Stimulated activated CD4-positive, alpha-beta T cell treated with anti-CD3 and anti-CD28 coated beads, TNF-alpha, amount 100 ng/mL, for 4 hours (primary cell): ENCODE measurements at regions not wholly inside any gene's neighbourhood (a gene's known extent, or its start where the extent isn't known, plus 50 kb on each side); places are given as distances from the start of the nearest gene placed in this dataset.
A peak's percentile ranks its signal among the peaks of the same experiment; 100 is the strongest.

Source experiments
- DNase-seq, 3 experiments: peaks; one replicate each; pipeline ENCODE4 v3.0.0-alpha.2; 2020; ENCODE audit warnings: low read depth in 3 of 3

- DNase-seq, result peak in 1 of 3 experiments; percentile 0
Observed at GRCh38 chr4:23333946-23334878, 555.6 kb downstream of the PPARGC1A start.

- DNase-seq, result no peak
Observed at GRCh38 chr4:23333556-23333945, 556.3 kb downstream of the PPARGC1A start.

GRCh38 chr4:23332313-23332712, 557.5 kb downstream of the PPARGC1A start:
- no peak for DNase-seq

- DNase-seq, result no peak
Observed at GRCh38 chr4:23327120-23327519, 562.7 kb downstream of the PPARGC1A start.

GRCh38 chr4:23324021-23324690, 565.7 kb downstream of the PPARGC1A start:
- no peak for DNase-seq

- no peak for DNase-seq
Observed at GRCh38 chr4:23323436-23323835, 566.4 kb downstream of the PPARGC1A start.

GRCh38 chr4:23322732-23323131, 567.1 kb downstream of the PPARGC1A start:
- no peak for DNase-seq

- no peak for DNase-seq
Observed at GRCh38 chr4:23320931-23321587, 568.8 kb downstream of the PPARGC1A start.

GRCh38 chr4:23312686-23313085, 577.2 kb downstream of the PPARGC1A start:
- no peak for DNase-seq

- no peak for DNase-seq
Observed at GRCh38 chr4:23311983-23312382, 577.9 kb downstream of the PPARGC1A start.

GRCh38 chr4:23305026-23305425, 584.8 kb downstream of the PPARGC1A start:
- no peak for DNase-seq

GRCh38 chr4:23298371-23298770, 591.5 kb downstream of the PPARGC1A start:
- DNase-seq, result no peak

GRCh38 chr4:23297327-23297726, 592.5 kb downstream of the PPARGC1A start:
- no peak for DNase-seq

- no peak for DNase-seq
Observed at GRCh38 chr4:23291139-23291538, 598.4 kb downstream of the GBA3 start.

GRCh38 chr4:23290656-23291055, 597.9 kb downstream of the GBA3 start:
- DNase-seq, result no peak

GRCh38 chr4:23279377-23279986, 586.7 kb downstream of the GBA3 start:
- DNase-seq, result no peak

- DNase-seq, result no peak
Observed at GRCh38 chr4:23278845-23279244, 586.1 kb downstream of the GBA3 start.

GRCh38 chr4:23276076-23276475, 583.3 kb downstream of the GBA3 start:
- DNase-seq, result no peak

- DNase-seq, result no peak
Observed at GRCh38 chr4:23269566-23269965, 576.8 kb downstream of the GBA3 start.

GRCh38 chr4:23268072-23268771, 575.5 kb downstream of the GBA3 start:
- DNase-seq, result no peak

- no peak for DNase-seq
Observed at GRCh38 chr4:23266401-23266800, 573.7 kb downstream of the GBA3 start.
